NCI-H1048 (cell line): ENCODE measurements at regions not wholly inside any gene's neighbourhood (a gene's known extent, or its start where the extent isn't known, plus 50 kb on each side); places are given as distances from the start of the nearest gene placed in this dataset.
A peak's percentile ranks its signal among the peaks of the same experiment; 100 is the strongest.

Experiments
- DNase-seq: peaks from one replicate; lab custom pipeline; 2025; lab: John Stamatoyannopoulos, UW

GRCh38 chr4:41359836-41360213, 103.1 kb downstream of the UCHL1 start:
- DNase-seq, result no peak

- DNase-seq, result peak; percentile 55
Observed at GRCh38 chr4:41360214-41360920, 103.6 kb downstream of the UCHL1 start.

- DNase-seq, result no peak
Observed at GRCh38 chr4:41360921-41361793, 104.4 kb downstream of the UCHL1 start.

- no peak for DNase-seq
Observed at GRCh38 chr4:41361794-41362526, 105.2 kb downstream of the UCHL1 start.

GRCh38 chr4:41362621-41363383, 106.1 kb downstream of the UCHL1 start:
- DNase-seq, result no peak

GRCh38 chr4:41363384-41363981, 106.8 kb downstream of the UCHL1 start:
- DNase-seq, result no peak

- no peak for DNase-seq
Observed at GRCh38 chr4:41364876-41365275, 108.1 kb downstream of the UCHL1 start.

- no peak for DNase-seq
Observed at GRCh38 chr4:41365681-41366080, 109.0 kb downstream of the UCHL1 start.

- no peak for DNase-seq
Observed at GRCh38 chr4:41366911-41367517, 110.3 kb downstream of the UCHL1 start.

GRCh38 chr4:41369680-41370079, 113.0 kb downstream of the UCHL1 start:
- DNase-seq, result no peak

GRCh38 chr4:41373221-41373620, 116.5 kb downstream of the UCHL1 start:
- DNase-seq, result no peak

- no peak for DNase-seq
Observed at GRCh38 chr4:41374490-41374889, 117.8 kb downstream of the UCHL1 start.

GRCh38 chr4:41375561-41375960, 118.8 kb downstream of the UCHL1 start:
- DNase-seq, result no peak

- DNase-seq, result no peak
Observed at GRCh38 chr4:41377196-41377595, 120.5 kb downstream of the UCHL1 start.

GRCh38 chr4:41379230-41379629, 122.5 kb downstream of the UCHL1 start:
- DNase-seq, result no peak

GRCh38 chr4:41380511-41381157, 123.9 kb downstream of the UCHL1 start:
- DNase-seq, result no peak

GRCh38 chr4:41381384-41381783, 124.7 kb downstream of the UCHL1 start:
- DNase-seq, result no peak

- DNase-seq, result no peak
Observed at GRCh38 chr4:41384992-41385391, 128.3 kb downstream of the UCHL1 start.

- DNase-seq, result no peak
Observed at GRCh38 chr4:41385481-41385880, 128.8 kb downstream of the UCHL1 start.

GRCh38 chr4:41388080-41388479, 131.4 kb downstream of the UCHL1 start:
- DNase-seq, result no peak

- DNase-seq, result no peak
Observed at GRCh38 chr4:41389356-41389755, 132.6 kb downstream of the UCHL1 start.
